ENCODE measurements at regions not wholly inside any gene's neighbourhood (a gene's known extent, or its start where the extent isn't known, plus 50 kb on each side); places are given as distances from the start of the nearest gene placed in this dataset.

DNA sequence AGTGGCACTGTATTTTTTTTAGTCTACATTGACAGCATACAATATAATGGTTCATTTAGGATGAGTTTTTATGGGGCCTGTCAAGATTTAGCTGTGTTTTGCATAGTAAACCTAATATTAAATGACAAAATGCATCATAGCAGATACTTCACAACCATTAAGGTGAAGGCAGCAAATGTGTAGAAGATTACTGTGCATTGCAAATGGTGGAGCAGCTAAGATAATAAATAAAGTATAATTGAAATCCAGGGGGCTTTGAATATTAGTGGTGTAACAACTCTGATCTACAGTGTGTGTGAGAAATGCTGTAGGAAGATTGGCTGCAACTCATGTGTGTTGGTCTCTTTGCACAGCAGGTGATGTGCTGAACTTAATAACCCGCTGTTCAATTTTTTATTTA lies 801.9 kb upstream of the CITED2 start:
- no peaks in the 10 kb centered on the region for H3K36me3 ChIP-seq (ENCODE audit: control insufficient read depth, insufficient read depth, low read length)
- Mint-ChIP-seq H3K36me3 (ENCODE audit: insufficient read depth, unreplicated experiment) (no peaks in the 10 kb centered on the region), H3K27me3 (ENCODE audit: insufficient read depth, unreplicated experiment) (no peaks in the 10 kb centered on the region), H3K4me3 (ENCODE audit: unreplicated experiment) (no peak overlapping the region), H3K4me1 (ENCODE audit: low read depth, unreplicated experiment) (no peaks in the 10 kb centered on the region), H3K27ac (ENCODE audit: unreplicated experiment) (no peak overlapping the region), H3K9me3 (ENCODE audit: unreplicated experiment) (no peaks in the 10 kb centered on the region)
- H3K27me3 ChIP-seq (replicated peaks; ENCODE audit: control insufficient read depth, insufficient read depth, low read length) = no peaks in the 10 kb centered on the region
- TF ChIP-seq, protein P1, sequence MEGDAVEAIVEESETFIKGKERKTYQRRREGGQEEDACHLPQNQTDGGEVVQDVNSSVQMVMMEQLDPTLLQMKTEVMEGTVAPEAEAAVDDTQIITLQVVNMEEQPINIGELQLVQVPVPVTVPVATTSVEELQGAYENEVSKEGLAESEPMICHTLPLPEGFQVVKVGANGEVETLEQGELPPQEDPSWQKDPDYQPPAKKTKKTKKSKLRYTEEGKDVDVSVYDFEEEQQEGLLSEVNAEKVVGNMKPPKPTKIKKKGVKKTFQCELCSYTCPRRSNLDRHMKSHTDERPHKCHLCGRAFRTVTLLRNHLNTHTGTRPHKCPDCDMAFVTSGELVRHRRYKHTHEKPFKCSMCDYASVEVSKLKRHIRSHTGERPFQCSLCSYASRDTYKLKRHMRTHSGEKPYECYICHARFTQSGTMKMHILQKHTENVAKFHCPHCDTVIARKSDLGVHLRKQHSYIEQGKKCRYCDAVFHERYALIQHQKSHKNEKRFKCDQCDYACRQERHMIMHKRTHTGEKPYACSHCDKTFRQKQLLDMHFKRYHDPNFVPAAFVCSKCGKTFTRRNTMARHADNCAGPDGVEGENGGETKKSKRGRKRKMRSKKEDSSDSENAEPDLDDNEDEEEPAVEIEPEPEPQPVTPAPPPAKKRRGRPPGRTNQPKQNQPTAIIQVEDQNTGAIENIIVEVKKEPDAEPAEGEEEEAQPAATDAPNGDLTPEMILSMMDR (IDR thresholded peaks at IDR 0.05; ENCODE audit: insufficient read depth in 1 of 2, low read depth in 1 of 2, low read length in 1 of 2, severe bottlenecking in 1 of 2, unreplicated experiment in 1 of 2) = no peak
- no peaks in the 10 kb centered on the region for H3K9me3 ChIP-seq
- no TSS peak for BruUV-seq (replicated peaks)
- ChIA-PET CTCF (no interaction called here), POLR2A (no interaction called here)
- intact Hi-C loops (cut with micrococcal nuclease; ENCODE audit: unreplicated experiment) = no loop called here
- no peak overlapping the region for H3K4me3 ChIP-seq (ENCODE audit: low read depth, low read length)
- H3K4me1 ChIP-seq = no peaks in the 10 kb centered on the region
- DNase-seq = no peak

DNA sequence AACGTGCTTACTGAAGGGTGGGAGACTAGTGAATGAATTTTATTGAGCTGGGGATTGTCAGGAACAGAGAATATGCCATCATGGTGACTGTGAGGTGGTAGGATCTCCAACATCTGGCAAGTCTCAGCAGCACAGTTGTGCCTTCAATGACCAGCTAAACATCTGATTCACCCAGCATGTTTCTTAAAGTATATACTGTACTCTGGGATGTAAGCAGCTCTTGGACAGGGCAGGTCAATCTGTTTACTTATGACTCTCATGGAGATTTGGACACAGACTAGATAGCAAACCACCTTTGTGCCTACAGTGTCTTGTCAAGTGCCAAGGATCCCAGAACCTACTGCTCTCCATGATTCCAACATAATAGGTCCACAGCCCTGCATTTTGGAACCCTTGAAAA lies 801.0 kb upstream of the CITED2 start:
- POLR2A ChIA-PET = no interaction called here
- H3K9me3 ChIP-seq = no peaks in the 10 kb centered on the region
- CTCF ChIA-PET = no interaction called here
- no peaks in the 10 kb centered on the region for H3K9me3 Mint-ChIP-seq (ENCODE audit: unreplicated experiment)
- H3K27me3 Mint-ChIP-seq (ENCODE audit: insufficient read depth, unreplicated experiment) = no peaks in the 10 kb centered on the region
- intact Hi-C loops (cut with micrococcal nuclease; ENCODE audit: unreplicated experiment) = no loop called here
- no peaks in the 10 kb centered on the region for H3K27me3 ChIP-seq (replicated peaks; ENCODE audit: control insufficient read depth, insufficient read depth, low read length)
- H3K4me1 Mint-ChIP-seq (ENCODE audit: low read depth, unreplicated experiment) = no peaks in the 10 kb centered on the region
- TF ChIP-seq, protein P1 (IDR thresholded peaks at IDR 0.05; ENCODE audit: insufficient read depth in 1 of 2, low read depth in 1 of 2, low read length in 1 of 2, severe bottlenecking in 1 of 2, unreplicated experiment in 1 of 2) = no peak
- no peaks in the 10 kb centered on the region for H3K4me1 ChIP-seq
- H3K36me3 Mint-ChIP-seq (ENCODE audit: insufficient read depth, unreplicated experiment) = no peaks in the 10 kb centered on the region
- BruUV-seq (replicated peaks) = no TSS peak
- no peak for DNase-seq
- no peak overlapping the region for H3K27ac Mint-ChIP-seq (ENCODE audit: unreplicated experiment)
- no peak overlapping the region for H3K4me3 ChIP-seq (ENCODE audit: low read depth, low read length)
- no peak overlapping the region for H3K4me3 Mint-ChIP-seq (ENCODE audit: unreplicated experiment)
- no peaks in the 10 kb centered on the region for H3K36me3 ChIP-seq (ENCODE audit: control insufficient read depth, insufficient read depth, low read length)

DNA sequence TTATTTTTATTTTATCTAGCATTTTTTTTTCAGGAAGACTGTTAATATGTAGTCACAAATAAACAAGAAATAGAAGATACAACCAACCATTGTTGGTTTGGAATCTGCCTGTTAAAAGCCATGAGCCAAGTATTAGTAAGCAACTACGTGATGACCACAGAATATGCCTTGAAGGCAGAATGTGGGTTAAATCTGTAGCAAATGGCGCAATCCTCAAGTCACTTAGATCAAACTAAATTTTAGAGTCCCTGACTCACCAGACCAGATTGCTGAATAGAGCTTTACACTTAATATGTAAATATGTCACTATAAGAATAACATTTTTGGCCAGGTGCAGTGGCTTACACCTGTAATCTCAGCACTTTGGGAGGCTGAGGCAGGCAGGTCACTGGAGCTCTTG lies 800.1 kb upstream of the CITED2 start:
- no peaks in the 10 kb centered on the region for H3K9me3 ChIP-seq
- no peaks in the 10 kb centered on the region for H3K27me3 ChIP-seq (replicated peaks; ENCODE audit: control insufficient read depth, insufficient read depth, low read length)
- BruUV-seq (replicated peaks) = no TSS peak
- H3K36me3 ChIP-seq (ENCODE audit: control insufficient read depth, insufficient read depth, low read length) = no peaks in the 10 kb centered on the region
- TF ChIP-seq, protein P1 (IDR thresholded peaks at IDR 0.05; ENCODE audit: insufficient read depth in 1 of 2, low read depth in 1 of 2, low read length in 1 of 2, severe bottlenecking in 1 of 2, unreplicated experiment in 1 of 2) = no peak
- Mint-ChIP-seq H3K9me3 (ENCODE audit: unreplicated experiment) (no peaks in the 10 kb centered on the region), H3K27me3 (ENCODE audit: insufficient read depth, unreplicated experiment) (no peaks in the 10 kb centered on the region), H3K4me1 (ENCODE audit: low read depth, unreplicated experiment) (no peaks in the 10 kb centered on the region), H3K27ac (ENCODE audit: unreplicated experiment) (no peak overlapping the region), H3K4me3 (ENCODE audit: unreplicated experiment) (no peak overlapping the region), H3K36me3 (ENCODE audit: insufficient read depth, unreplicated experiment) (no peaks in the 10 kb centered on the region)
- no peak overlapping the region for H3K4me3 ChIP-seq (ENCODE audit: low read depth, low read length)
- intact Hi-C loops (cut with micrococcal nuclease; ENCODE audit: unreplicated experiment) = no loop called here
- POLR2A ChIA-PET = no interaction called here
- H3K4me1 ChIP-seq = no peaks in the 10 kb centered on the region
- no peak for DNase-seq
- CTCF ChIA-PET = no interaction called here
